DOHH2 (cell line): ENCODE measurements at regions not wholly inside any gene's neighbourhood (a gene's known extent, or its start where the extent isn't known, plus 50 kb on each side); places are given as distances from the start of the nearest gene placed in this dataset.

Source experiments
- CTCF ChIP-seq: fragments of 200-600 bp; sonication (generic); IDR thresholded peaks from one replicate; pipeline ENCODE4 v1.5.1; 2014; ENCODE audit warnings: antibody characterized with exemption, mild to moderate bottlenecking, low read depth, low read length; ENCODE audit not compliant: poor library complexity, severe bottlenecking
- EZH2phosphoT487 ChIP-seq: fragments of 200-600 bp; sonication (generic); IDR thresholded peaks from 2 replicates; pipeline ENCODE4 v1.6.1; 2017; ENCODE audit warnings: borderline replicate concordance, mild to moderate bottlenecking, antibody characterized with exemption, low read length, moderate library complexity, mixed read lengths

- TF ChIP-seq CTCF (no peak), EZH2phosphoT487 (no peak)
Observed at GRCh38 chr2:237024255-237024654, 61.4 kb upstream of the COPS8 start.
